Aorta (tissue), 5 donors: ENCODE measurements at regions not wholly inside any gene's neighbourhood (a gene's known extent, or its start where the extent isn't known, plus 50 kb on each side); places are given as distances from the start of the nearest gene placed in this dataset.
"Not testable (repeated sequence)": the region's sequence is repeated elsewhere in the genome, so short reads cannot be mapped to it uniquely, and the experiment has no call there.

Experiments used
- ATAC-seq: fragments of 200-7000 bp; cut with Tn5 transposase; one replicate; pipeline ENCODE4 v1.9.1; 2022; ENCODE audit warnings: moderate library complexity; ENCODE audit not compliant: low FRiP score
- DNase-seq, 2 donors: peaks; one replicate each; pipeline ENCODE4 v3.0.0-alpha.2; 2020
- H3K27ac ChIP-seq, 2 donors: one replicate each; pipeline ENCODE4 v1.5.1; 2013; ENCODE audit warnings: low read length in 2 of 2, mild to moderate bottlenecking in 2 of 2, moderate library complexity in 2 of 2, control low read depth in 1 of 2, inconsistent platforms in 1 of 2, low read depth in 1 of 2
- H3K27me3 ChIP-seq, 2 donors: one replicate each; pipeline ENCODE4 v1.6.1; 2013; ENCODE audit warnings: control low read depth in 1 of 2, low read length in 1 of 2, mild to moderate bottlenecking in 1 of 2, moderate library complexity in 1 of 2; ENCODE audit not compliant: insufficient read depth in 2 of 2, control insufficient read depth in 1 of 2
- H3K36me3 ChIP-seq, 2 donors: one replicate each; pipeline ENCODE4 v1.6.1; 2013; ENCODE audit warnings: control low read depth in 1 of 2, low read length in 1 of 2, mild to moderate bottlenecking in 1 of 2; ENCODE audit not compliant: insufficient read depth in 2 of 2, control insufficient read depth in 1 of 2
- H3K4me1 ChIP-seq, 2 donors: one replicate each; pipeline ENCODE4 v1.6.1; 2013; ENCODE audit warnings: low read length in 2 of 2, control low read depth in 1 of 2, mild to moderate bottlenecking in 1 of 2, moderate library complexity in 1 of 2; ENCODE audit not compliant: insufficient read depth in 2 of 2, control insufficient read depth in 1 of 2
- H3K4me3 ChIP-seq, 2 donors: one replicate each; pipeline ENCODE4 v1.5.1; 2013; ENCODE audit warnings: low read length in 2 of 2, control low read depth in 1 of 2, mild to moderate bottlenecking in 1 of 2
- H3K9me3 ChIP-seq: one replicate; pipeline ENCODE4 v1.6.1; 2013; ENCODE audit warnings: mild to moderate bottlenecking, low read length; ENCODE audit not compliant: control insufficient read depth
- WGBS, 2 donors: extraction: QIAGEN DNeasy Blood & Tissue Kit; methylation state at CpG; one replicate each; pipeline ENCODE4 v1.1.7; 2013; 5-methylcytosine and 5-hydroxymethylcytosine counted together
- intact Hi-C, 2 donors: fragments of 100-400 bp; cut with DNase I; formaldehyde crosslinking; loops; one replicate each; pipeline versions ENCODE4 v1.14.2 to v1.15.0; 2022
- donor health status: healthy with polysubstance abuse.
- donor health status: Bipolar disorder and iron deficiency.
- donor health status: DM: no; HTN: no; CAD: no.
- donor health status: DM: no; HTN: no; CAD: no.
- donor health status: DM: yes; HTN: yes; CAD: no.

DNA sequence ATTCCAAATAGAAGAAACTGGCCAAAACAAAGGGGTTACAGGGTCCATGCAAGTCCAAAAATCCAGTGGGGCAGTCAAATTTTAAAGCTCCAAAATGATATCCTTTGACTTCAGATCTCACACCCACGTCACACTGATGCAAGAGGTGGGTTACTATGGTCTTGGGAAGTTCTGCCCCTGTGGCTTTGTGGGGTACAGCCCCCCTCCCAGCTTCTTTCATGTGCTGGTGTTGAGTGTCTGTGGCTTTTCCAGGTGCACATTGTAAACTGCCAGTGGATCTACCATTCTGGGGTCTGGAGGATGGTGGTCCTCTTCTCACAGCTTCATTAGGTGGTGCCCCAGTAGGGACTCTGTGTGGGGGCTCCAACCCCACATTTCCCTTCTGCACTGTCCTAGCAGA, 392.3 kb downstream of the PTPRC start:
- H3K36me3 ChIP-seq, H3K4me3 ChIP-seq, DNase-seq, H3K27ac ChIP-seq, H3K4me1 ChIP-seq, intact Hi-C loops, H3K9me3 ChIP-seq, ATAC-seq, H3K27me3 ChIP-seq: not testable (repeated sequence)
- 82 to 84% methylated on average over 1 of the region's 1 CpG for WGBS, 2 donors

DNA sequence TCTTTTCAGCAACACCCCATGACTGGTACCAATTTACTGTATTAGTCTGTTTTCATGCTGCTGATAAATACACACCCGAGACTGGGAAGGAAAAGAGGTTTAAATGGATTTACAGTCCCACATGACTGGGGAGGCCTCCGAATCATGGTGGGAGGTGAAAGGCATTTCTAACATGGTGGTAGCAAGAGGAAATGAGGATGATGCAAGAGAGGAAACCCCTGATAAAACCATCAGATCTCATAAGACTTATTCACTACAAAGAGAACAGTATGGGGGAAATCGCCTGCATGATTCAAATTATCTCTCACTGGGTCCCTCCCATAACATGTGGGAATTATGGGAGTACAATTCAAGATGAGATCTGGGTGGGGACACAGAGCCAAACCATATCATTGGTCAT, 393.6 kb downstream of the PTPRC start:
- 97 to 99% methylated on average over 3 of the region's 3 CpGs for WGBS, 2 donors
- H3K27ac ChIP-seq, H3K27me3 ChIP-seq, H3K9me3 ChIP-seq, intact Hi-C loops, H3K36me3 ChIP-seq, H3K4me1 ChIP-seq, DNase-seq, ATAC-seq, H3K4me3 ChIP-seq: not testable (repeated sequence)

DNA sequence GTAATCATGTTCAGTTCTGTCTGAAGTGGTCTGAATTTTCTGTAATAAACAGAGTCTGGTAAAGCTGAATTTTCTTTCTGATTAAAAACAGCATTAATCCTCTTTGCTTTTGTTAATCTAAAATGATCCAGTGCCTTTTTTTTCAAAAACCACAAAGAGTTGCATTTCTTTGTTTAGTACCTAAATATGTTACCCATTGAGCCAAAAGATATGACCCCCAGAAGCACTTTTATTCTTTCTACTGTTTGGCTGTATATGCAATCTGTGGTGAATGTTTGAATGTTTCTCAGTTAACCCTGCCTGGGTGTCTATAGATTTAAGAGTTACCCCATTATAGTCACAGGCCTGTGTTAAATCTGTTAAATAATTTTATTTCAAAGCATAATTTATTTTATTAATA, 394.8 kb downstream of the PTPRC start:
- intact Hi-C loops: no loop called here
- no peaks in the 10 kb centered on the region for H3K27me3 ChIP-seq
- H3K4me3 ChIP-seq: no peak overlapping the region
- no peak for ATAC-seq
- no peaks in the 10 kb centered on the region for H3K4me1 ChIP-seq
- no peaks in the 10 kb centered on the region for H3K36me3 ChIP-seq
- no peak for DNase-seq
- H3K9me3 ChIP-seq: no peaks in the 10 kb centered on the region
- H3K27ac ChIP-seq: no peak overlapping the region

DNA sequence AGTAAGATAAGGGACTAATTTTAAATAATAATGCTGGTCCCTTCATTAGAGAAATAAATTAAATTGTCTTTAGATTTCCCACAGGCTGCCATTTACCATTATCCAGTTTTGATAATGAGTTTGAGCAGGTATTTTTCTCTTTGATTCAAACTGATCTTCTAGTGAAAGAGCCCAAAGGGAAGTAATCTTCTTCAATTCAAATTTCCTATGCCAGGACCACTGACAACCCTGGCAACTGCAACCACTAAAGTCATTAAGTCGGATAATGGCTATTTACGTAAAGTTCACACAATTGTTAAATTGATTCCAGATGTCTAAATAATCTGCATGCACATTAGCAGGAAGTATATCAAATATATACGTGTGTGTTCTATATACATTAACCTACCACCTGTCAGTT, 399.3 kb downstream of the PTPRC start:
- DNase-seq: no peak
- intact Hi-C loops: no loop called here
- H3K4me1 ChIP-seq: no peaks in the 10 kb centered on the region
- WGBS, 2 donors: 56 to 58% methylated on average over 3 of the region's 3 CpGs
- H3K36me3 ChIP-seq: no peaks in the 10 kb centered on the region
- no peak overlapping the region for H3K4me3 ChIP-seq
- H3K27ac ChIP-seq: no peak overlapping the region
- H3K27me3 ChIP-seq: no peaks in the 10 kb centered on the region
- H3K9me3 ChIP-seq: no peaks in the 10 kb centered on the region
- ATAC-seq: no peak

DNA sequence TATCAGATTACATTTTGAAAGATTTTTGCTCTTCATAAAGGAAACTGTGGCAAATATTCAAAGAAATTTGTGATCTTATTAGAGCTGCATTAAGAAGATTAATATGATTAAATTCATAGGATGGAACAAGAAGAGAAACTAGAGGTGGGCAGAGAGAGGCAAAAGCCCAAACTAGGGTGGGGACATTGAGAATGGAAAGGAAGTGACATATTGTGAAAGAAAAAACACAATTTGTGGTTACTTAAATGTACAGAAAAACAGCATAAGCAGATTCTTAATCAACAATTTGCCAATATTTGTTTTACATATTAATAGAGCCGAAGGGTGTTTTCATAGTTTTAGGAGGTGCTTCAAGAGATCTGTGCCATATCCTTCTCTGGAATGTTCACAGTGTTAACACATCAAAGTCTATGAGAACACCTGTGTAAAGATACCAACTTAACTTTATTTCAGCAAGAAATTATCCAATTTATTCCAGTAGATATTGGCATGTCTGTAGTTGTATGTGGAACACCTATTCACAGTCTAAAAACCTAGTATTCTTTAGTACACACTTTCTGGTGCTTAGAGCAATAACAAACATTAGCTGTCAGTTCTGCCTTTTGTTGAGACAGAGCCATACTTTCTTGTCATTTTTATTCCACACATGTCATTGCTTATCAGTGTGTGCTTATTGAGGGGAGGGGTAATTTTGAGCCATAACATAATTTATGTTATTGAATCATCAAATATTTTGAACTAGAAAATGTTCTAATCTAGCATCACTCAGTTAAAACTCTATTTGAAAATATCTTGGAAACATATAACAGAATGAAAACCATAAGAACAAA, 401.5 kb downstream of the PTPRC start:
- no peak for DNase-seq
- Histone ChIP-seq H3K36me3 (no peaks in the 10 kb centered on the region), H3K27me3 (no peaks in the 10 kb centered on the region), H3K4me3 (no peak overlapping the region), H3K9me3 (no peaks in the 10 kb centered on the region), H3K4me1 (no peaks in the 10 kb centered on the region), H3K27ac (no peak overlapping the region)
- WGBS, 2 donors: 83 to 91% methylated on average over 1 of the region's 1 CpG
- intact Hi-C loops: no loop called here
- ATAC-seq: no peak

DNA sequence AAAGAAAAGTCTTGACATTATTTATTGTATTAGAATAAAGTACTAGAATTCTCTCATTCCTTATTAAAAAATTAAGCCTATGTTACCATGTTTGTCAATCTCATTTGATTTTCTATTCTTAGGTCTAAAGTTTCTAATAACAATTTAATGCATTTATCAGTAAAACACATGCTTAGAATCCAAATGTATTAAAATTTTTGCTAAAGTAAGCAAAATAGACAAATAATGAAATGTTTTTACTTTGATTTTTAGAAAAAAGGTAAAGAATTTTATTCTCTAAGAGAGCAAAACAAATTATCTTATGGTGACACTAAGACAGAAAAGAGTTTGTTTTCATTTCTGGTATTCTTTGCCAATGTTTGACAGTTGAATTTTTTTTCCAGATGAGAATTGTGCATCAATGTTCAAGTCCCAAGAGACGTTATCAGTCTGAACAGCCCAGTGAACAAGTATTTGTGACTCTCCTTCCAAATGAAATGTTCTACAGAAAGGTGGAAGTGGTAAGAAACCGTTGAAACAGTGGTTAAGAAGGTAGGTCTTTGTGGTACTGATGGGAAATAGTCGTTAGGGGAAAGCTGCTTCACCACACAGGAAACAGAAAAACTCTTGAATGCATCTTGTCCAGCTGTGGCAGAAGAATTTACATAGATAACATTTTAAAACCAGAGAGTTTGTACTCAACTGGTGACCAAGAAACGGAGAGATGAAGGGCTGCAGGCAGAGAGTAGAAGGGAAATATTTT, 402.5 kb downstream of the PTPRC start:
- H3K9me3 ChIP-seq: no peaks in the 10 kb centered on the region
- 26 to 32% methylated on average over 4 of the region's 4 CpGs for WGBS, 2 donors
- ATAC-seq (no peak), DNase-seq (no peak)
- no peaks in the 10 kb centered on the region for H3K27me3 ChIP-seq
- intact Hi-C loops: no loop called here
- H3K4me1 ChIP-seq: no peaks in the 10 kb centered on the region
- no peaks in the 10 kb centered on the region for H3K36me3 ChIP-seq
- no peak overlapping the region for H3K4me3 ChIP-seq
- H3K27ac ChIP-seq: no peak overlapping the region

DNA sequence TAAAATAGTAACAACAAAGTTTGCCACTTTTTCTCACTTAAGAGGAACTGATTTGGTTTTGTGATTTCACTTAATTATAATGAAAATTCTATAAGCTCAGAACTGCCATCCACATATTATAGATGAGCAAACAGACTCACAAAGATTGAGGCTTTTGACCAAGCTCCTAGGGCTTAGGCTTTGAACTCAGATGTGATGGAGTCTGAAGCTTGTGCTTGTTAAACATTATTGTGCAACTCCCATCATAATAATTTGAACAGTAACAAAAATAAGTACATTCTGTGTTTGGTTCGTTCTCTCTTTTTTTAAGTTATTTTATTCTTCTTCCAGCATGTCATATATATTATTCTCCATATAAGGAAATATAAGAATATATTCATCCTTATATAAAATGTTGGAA, 403.4 kb downstream of the PTPRC start:
- H3K36me3 ChIP-seq: no peaks in the 10 kb centered on the region
- WGBS, 2 donors: 87 to 91% methylated on average over 1 of the region's 1 CpG
- H3K27me3 ChIP-seq: no peaks in the 10 kb centered on the region
- no peak for ATAC-seq
- no peaks in the 10 kb centered on the region for H3K9me3 ChIP-seq
- H3K27ac ChIP-seq: no peak overlapping the region
- intact Hi-C loops: no loop called here
- H3K4me1 ChIP-seq: no peaks in the 10 kb centered on the region
- no peak for DNase-seq
- H3K4me3 ChIP-seq: no peak overlapping the region

DNA sequence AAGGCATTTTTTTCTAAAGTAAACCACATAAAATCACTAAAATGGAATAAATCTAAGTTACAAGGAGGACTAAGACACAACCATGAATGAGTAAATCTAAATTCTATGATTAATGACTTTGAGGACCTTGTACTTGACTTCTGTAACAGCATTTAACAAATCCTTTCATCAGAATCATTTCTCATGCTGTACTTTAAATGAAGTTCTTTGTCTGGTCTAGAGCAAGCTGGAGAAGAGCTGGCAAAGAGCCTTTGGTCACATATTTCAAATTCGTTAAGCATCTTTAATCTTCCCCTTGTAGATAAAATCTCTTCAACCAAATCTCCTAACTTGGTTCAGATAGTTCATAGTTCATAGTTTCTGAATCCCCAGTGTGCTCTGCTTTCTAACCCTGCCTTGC, 405.4 kb downstream of the PTPRC start:
- Histone ChIP-seq H3K4me3 (no peak overlapping the region), H3K27me3 (no peaks in the 10 kb centered on the region), H3K27ac (no peak overlapping the region), H3K4me1 (no peaks in the 10 kb centered on the region), H3K36me3 (no peaks in the 10 kb centered on the region), H3K9me3 (no peaks in the 10 kb centered on the region)
- intact Hi-C loops: no loop called here
- no peak for ATAC-seq
- DNase-seq: no peak
- 48 to 57% methylated on average over 1 of the region's 1 CpG for WGBS, 2 donors

DNA sequence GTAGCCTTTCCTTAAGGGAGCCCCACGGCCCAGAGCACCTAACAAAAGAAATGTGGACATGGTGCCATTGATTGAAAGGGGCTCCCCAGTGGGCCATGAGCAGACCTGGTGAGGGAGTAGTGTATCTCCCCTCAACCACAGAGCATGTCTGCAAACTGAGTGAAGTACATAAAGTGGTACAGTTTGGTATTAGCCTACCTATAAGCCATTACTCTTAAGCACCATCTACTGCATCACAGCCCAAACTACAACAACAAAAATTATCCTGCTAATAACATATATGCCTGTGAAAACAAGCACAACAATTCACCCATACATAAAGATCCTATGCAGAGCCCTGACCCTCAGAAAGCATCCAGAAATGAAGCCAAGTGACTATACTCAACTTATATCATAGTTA, 407.8 kb downstream of the PTPRC start:
- Histone ChIP-seq H3K4me3 (no peak overlapping the region), H3K36me3 (no peaks in the 10 kb centered on the region), H3K4me1 (no peaks in the 10 kb centered on the region), H3K9me3 (peaks cover under 1% of the 10 kb centered on the region), H3K27me3 (no peaks in the 10 kb centered on the region), H3K27ac (no peak overlapping the region)
- no peak for ATAC-seq
- no peak for DNase-seq
- WGBS, 2 donors: 84 to 93% methylated on average over 1 of the region's 1 CpG
- intact Hi-C loops: no loop called here
